DND-41 (cell line): ENCODE measurements at regions not wholly inside any gene's neighbourhood (a gene's known extent, or its start where the extent isn't known, plus 50 kb on each side); places are given as distances from the start of the nearest gene placed in this dataset.

Experiments
- ATAC-seq: fragments of 200-7000 bp; cut with Tn5 transposase; 3 replicates; pipeline ENCODE4 v1.9.1; 2021; ENCODE audit warnings: low read depth; ENCODE audit not compliant: insufficient read depth
- DNase-seq: peaks from one replicate; pipeline ENCODE4 v3.0.0-alpha.2; 2020
- H2AFZ ChIP-seq: 2 replicates; pipeline ENCODE4 v1.6.0; 2012; ENCODE audit warnings: low read depth, low read length
- H3K27ac ChIP-seq: 2 replicates; pipeline ENCODE4 v1.5.1; 2012; ENCODE audit warnings: low read length, inconsistent platforms
- H3K27me3 ChIP-seq: fragments of 200-600 bp; sonication (generic); 2 replicates; pipeline ENCODE4 v1.6.0; 2012; ENCODE audit warnings: low read length, mild to moderate bottlenecking, inconsistent platforms; ENCODE audit not compliant: insufficient read depth, poor library complexity
- H3K36me3 ChIP-seq: 2 replicates; pipeline ENCODE4 v1.5.1; 2012; ENCODE audit warnings: low read length, inconsistent platforms; ENCODE audit not compliant: insufficient read depth
- H3K4me1 ChIP-seq: 2 replicates; pipeline ENCODE4 v1.5.1; 2012; ENCODE audit warnings: mild to moderate bottlenecking, low read length; ENCODE audit not compliant: insufficient read depth
- H3K4me2 ChIP-seq: 2 replicates; pipeline ENCODE4 v1.6.0; 2012; ENCODE audit warnings: mild to moderate bottlenecking, moderate library complexity, low read length, inconsistent platforms; ENCODE audit not compliant: insufficient read depth
- H3K4me3 ChIP-seq, 2 experiments: fragments of 200-600 bp in 1 of 2; shearing (Covaris generic) in 1 of 2; 2 replicates each; pipeline ENCODE4 v1.5.1; 2012 to 2016; ENCODE audit warnings: inconsistent platforms in 2 of 2, low read length in 2 of 2, mild to moderate bottlenecking in 2 of 2, low read depth in 1 of 2, moderate library complexity in 1 of 2
- H3K79me2 ChIP-seq: 2 replicates; pipeline ENCODE4 v1.6.0; 2012; ENCODE audit warnings: low read length, inconsistent platforms; ENCODE audit not compliant: insufficient read depth
- H3K9ac ChIP-seq: 2 replicates; pipeline ENCODE4 v1.6.0; 2012; ENCODE audit warnings: low read depth, mild to moderate bottlenecking, inconsistent platforms, low read length, moderate library complexity
- H3K9me3 ChIP-seq: 2 replicates; pipeline ENCODE4 v1.5.1; 2012; ENCODE audit warnings: low read length, moderate library complexity, mild to moderate bottlenecking, inconsistent platforms; ENCODE audit not compliant: insufficient read depth, severe bottlenecking
- H4K20me1 ChIP-seq: 2 replicates; pipeline ENCODE4 v1.6.0; 2012; ENCODE audit warnings: low read length; ENCODE audit not compliant: insufficient read depth
- CTCF ChIP-seq: IDR thresholded peaks from 2 replicates; pipeline ENCODE4 v1.5.1; 2012; ENCODE audit warnings: borderline replicate concordance, low read length, moderate library complexity, mild to moderate bottlenecking; ENCODE audit not compliant: poor library complexity, severe bottlenecking; ENCODE audit errors: extremely low read depth
- EZH2 ChIP-seq: IDR thresholded peaks from 3 replicates; pipeline ENCODE4 v1.6.1; 2012; ENCODE audit warnings: borderline replicate concordance, low read depth, mild to moderate bottlenecking, moderate library complexity, low read length, inconsistent platforms; ENCODE audit not compliant: severe bottlenecking

GRCh38 chrY:8495243-8495642 lies 842.0 kb upstream of the TSPY4 start:
- Histone ChIP-seq H3K27me3 (no peaks in the 10 kb centered on the region), H3K9me3 (no peaks in the 10 kb centered on the region), H3K36me3 (no peaks in the 10 kb centered on the region), H3K79me2 (no peaks in the 10 kb centered on the region), H3K4me3 (no peak overlapping the region), H2AFZ (no peak overlapping the region), H3K4me1 (no peaks in the 10 kb centered on the region), H3K27ac (no peak overlapping the region), H4K20me1 (no peaks in the 10 kb centered on the region), H3K9ac (no peak overlapping the region), H3K4me2 (no peak overlapping the region)
- ATAC-seq (no peak), DNase-seq (no peak)
- no peak for TF ChIP-seq CTCF
- TF ChIP-seq EZH2, result no peak

GRCh38 chrY:8500888-8501287 lies 836.4 kb upstream of the TSPY4 start:
- DNase-seq, result no peak
- Histone ChIP-seq H3K27me3 (no peaks in the 10 kb centered on the region), H3K9ac (no peak overlapping the region), H3K4me2 (no peak overlapping the region), H3K27ac (no peak overlapping the region), H3K4me3 (no peak overlapping the region), H3K9me3 (no peaks in the 10 kb centered on the region), H3K79me2 (no peaks in the 10 kb centered on the region), H2AFZ (no peak overlapping the region), H3K4me1 (no peaks in the 10 kb centered on the region), H3K36me3 (no peaks in the 10 kb centered on the region), H4K20me1 (no peaks in the 10 kb centered on the region)
- TF ChIP-seq EZH2, result no peak
- TF ChIP-seq CTCF, result no peak
- ATAC-seq, result no peak

- no peak for TF ChIP-seq EZH2
- TF ChIP-seq CTCF, result no peak
- no peaks in the 10 kb centered on the region for H4K20me1 ChIP-seq
These were observed 803.8 kb upstream of the TSPY4 start for GRCh38 chrY:8533468-8533867.

GRCh38 chrY:8535704-8536103 lies 801.6 kb upstream of the TSPY4 start:
- Histone ChIP-seq H3K4me2 (no peak overlapping the region), H3K4me3 (no peak overlapping the region), H3K9me3 (no peaks in the 10 kb centered on the region), H3K36me3 (no peaks in the 10 kb centered on the region), H3K9ac (no peak overlapping the region), H3K79me2 (no peaks in the 10 kb centered on the region), H3K27ac (no peak overlapping the region), H3K27me3 (no peaks in the 10 kb centered on the region), H2AFZ (no peak overlapping the region), H3K4me1 (no peaks in the 10 kb centered on the region), H4K20me1 (no peaks in the 10 kb centered on the region)
- ATAC-seq (no peak), DNase-seq (no peak)
- no peak for TF ChIP-seq CTCF
- no peak for TF ChIP-seq EZH2

More at GRCh38 chrY:8533468-8533867, 803.8 kb upstream of the TSPY4 start:
- no peak for DNase-seq
- no peak for ATAC-seq
- H3K9ac ChIP-seq, result no peak overlapping the region
- H3K4me3 ChIP-seq, result no peak overlapping the region
- no peaks in the 10 kb centered on the region for H3K4me1 ChIP-seq
- no peaks in the 10 kb centered on the region for H3K9me3 ChIP-seq
- H3K27ac ChIP-seq, result no peak overlapping the region
- no peaks in the 10 kb centered on the region for H3K27me3 ChIP-seq
- no peak overlapping the region for H3K4me2 ChIP-seq
- no peak overlapping the region for H2AFZ ChIP-seq
- H3K36me3 ChIP-seq, result no peaks in the 10 kb centered on the region
- no peaks in the 10 kb centered on the region for H3K79me2 ChIP-seq
